ENCODE measurements at regions not wholly inside any gene's neighbourhood (a gene's known extent, or its start where the extent isn't known, plus 50 kb on each side); places are given as distances from the start of the nearest gene placed in this dataset.

GRCh38 chrY:13845276-13845675 lies 141.0 kb downstream of the VCY start:
- TF ChIP-seq ZBTB21 (CRISPR knock-in tag; IDR thresholded peaks at IDR 0.05; ENCODE audit: borderline replicate concordance) (no peak), KAT7 (CRISPR knock-in tag; IDR thresholded peaks at IDR 0.05; ENCODE audit: borderline replicate concordance) (no peak), CREB1 (CRISPR knock-in tag; IDR thresholded peaks at IDR 0.05) (no peak), FOXK1 (CRISPR knock-in tag; IDR thresholded peaks at IDR 0.05) (no peak), ZNF416 (CRISPR knock-in tag; IDR thresholded peaks at IDR 0.05) (no peak), ESRRA (CRISPR knock-in tag; IDR thresholded peaks at IDR 0.05; ENCODE audit: borderline replicate concordance) (no peak), ETV6 (CRISPR knock-in tag; IDR thresholded peaks at IDR 0.05) (no peak), CREM (CRISPR knock-in tag; IDR thresholded peaks at IDR 0.05) (no peak), ZNF232 (CRISPR knock-in tag; IDR thresholded peaks at IDR 0.05) (no peak), NFATC4 (CRISPR knock-in tag; IDR thresholded peaks at IDR 0.05) (no peak)
- TF ChIP-seq, protein P1, sequence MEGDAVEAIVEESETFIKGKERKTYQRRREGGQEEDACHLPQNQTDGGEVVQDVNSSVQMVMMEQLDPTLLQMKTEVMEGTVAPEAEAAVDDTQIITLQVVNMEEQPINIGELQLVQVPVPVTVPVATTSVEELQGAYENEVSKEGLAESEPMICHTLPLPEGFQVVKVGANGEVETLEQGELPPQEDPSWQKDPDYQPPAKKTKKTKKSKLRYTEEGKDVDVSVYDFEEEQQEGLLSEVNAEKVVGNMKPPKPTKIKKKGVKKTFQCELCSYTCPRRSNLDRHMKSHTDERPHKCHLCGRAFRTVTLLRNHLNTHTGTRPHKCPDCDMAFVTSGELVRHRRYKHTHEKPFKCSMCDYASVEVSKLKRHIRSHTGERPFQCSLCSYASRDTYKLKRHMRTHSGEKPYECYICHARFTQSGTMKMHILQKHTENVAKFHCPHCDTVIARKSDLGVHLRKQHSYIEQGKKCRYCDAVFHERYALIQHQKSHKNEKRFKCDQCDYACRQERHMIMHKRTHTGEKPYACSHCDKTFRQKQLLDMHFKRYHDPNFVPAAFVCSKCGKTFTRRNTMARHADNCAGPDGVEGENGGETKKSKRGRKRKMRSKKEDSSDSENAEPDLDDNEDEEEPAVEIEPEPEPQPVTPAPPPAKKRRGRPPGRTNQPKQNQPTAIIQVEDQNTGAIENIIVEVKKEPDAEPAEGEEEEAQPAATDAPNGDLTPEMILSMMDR (IDR thresholded peaks at IDR 0.05): no peak
- TF ChIP-seq, protein P2, sequence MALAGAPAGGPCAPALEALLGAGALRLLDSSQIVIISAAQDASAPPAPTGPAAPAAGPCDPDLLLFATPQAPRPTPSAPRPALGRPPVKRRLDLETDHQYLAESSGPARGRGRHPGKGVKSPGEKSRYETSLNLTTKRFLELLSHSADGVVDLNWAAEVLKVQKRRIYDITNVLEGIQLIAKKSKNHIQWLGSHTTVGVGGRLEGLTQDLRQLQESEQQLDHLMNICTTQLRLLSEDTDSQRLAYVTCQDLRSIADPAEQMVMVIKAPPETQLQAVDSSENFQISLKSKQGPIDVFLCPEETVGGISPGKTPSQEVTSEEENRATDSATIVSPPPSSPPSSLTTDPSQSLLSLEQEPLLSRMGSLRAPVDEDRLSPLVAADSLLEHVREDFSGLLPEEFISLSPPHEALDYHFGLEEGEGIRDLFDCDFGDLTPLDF (CRISPR knock-in tag; IDR thresholded peaks at IDR 0.05): no peak

Measured in WTC11 (cell line).